ENCODE measurements at regions not wholly inside any gene's neighbourhood (a gene's known extent, or its start where the extent isn't known, plus 50 kb on each side); places are given as distances from the start of the nearest gene placed in this dataset.
"Not testable (repeated sequence)": the region's sequence is repeated elsewhere in the genome, so short reads cannot be mapped to it uniquely, and the experiment has no call there.

- not testable (repeated sequence) for DNase-seq (ENCODE audit: low spot score)
Observed at GRCh38 chr2:201946746-201947145, 86.9 kb upstream of the FZD7 start.

GRCh38 chr2:201947287-201947686, 86.4 kb upstream of the FZD7 start:
- DNase-seq (ENCODE audit: low spot score), result no peak

- DNase-seq (ENCODE audit: low spot score), result no peak
Observed at GRCh38 chr2:201949181-201949926, 84.3 kb upstream of the FZD7 start.

- DNase-seq (ENCODE audit: low spot score), result no peak
Observed at GRCh38 chr2:201949927-201950246, 83.8 kb upstream of the FZD7 start.

GRCh38 chr2:201950606-201951005, 83.0 kb upstream of the FZD7 start:
- no peak for DNase-seq (ENCODE audit: low spot score)

GRCh38 chr2:201952187-201952586, 81.5 kb upstream of the FZD7 start:
- no peak for DNase-seq (ENCODE audit: low spot score)

GRCh38 chr2:201953396-201953795, 80.3 kb upstream of the FZD7 start:
- DNase-seq (ENCODE audit: low spot score), result no peak

GRCh38 chr2:201953880-201954279, 79.8 kb upstream of the FZD7 start:
- DNase-seq (ENCODE audit: low spot score), result no peak

- no peak for DNase-seq (ENCODE audit: low spot score)
Observed at GRCh38 chr2:201955231-201955630, 78.4 kb upstream of the FZD7 start.

- no peak for DNase-seq (ENCODE audit: low spot score)
Observed at GRCh38 chr2:201955702-201956141, 77.9 kb upstream of the FZD7 start.

- no peak for DNase-seq (ENCODE audit: low spot score)
Observed at GRCh38 chr2:201956361-201956760, 77.3 kb upstream of the FZD7 start.

- no peak for DNase-seq (ENCODE audit: low spot score)
Observed at GRCh38 chr2:201957091-201957490, 76.6 kb upstream of the FZD7 start.

GRCh38 chr2:201959198-201959597, 74.5 kb upstream of the FZD7 start:
- DNase-seq (ENCODE audit: low spot score), result no peak

- no peak for DNase-seq (ENCODE audit: low spot score)
Observed at GRCh38 chr2:201959626-201960025, 74.0 kb upstream of the FZD7 start.

- no peak for DNase-seq (ENCODE audit: low spot score)
Observed at GRCh38 chr2:201960305-201960704, 73.3 kb upstream of the FZD7 start.

GRCh38 chr2:201961401-201961800, 72.3 kb upstream of the FZD7 start:
- no peak for DNase-seq (ENCODE audit: low spot score)

- DNase-seq (ENCODE audit: low spot score), result no peak
Observed at GRCh38 chr2:201962774-201963562, 70.7 kb upstream of the FZD7 start.

- DNase-seq (ENCODE audit: low spot score), result no peak
Observed at GRCh38 chr2:201964011-201964410, 69.6 kb upstream of the FZD7 start.

- DNase-seq (ENCODE audit: low spot score), result peak; percentile 18
Observed at GRCh38 chr2:201964631-201965206, 68.9 kb upstream of the FZD7 start.

- DNase-seq (ENCODE audit: low spot score), result no peak
Observed at GRCh38 chr2:201965550-201965949, 68.1 kb upstream of the FZD7 start.

GRCh38 chr2:201966691-201967438, 66.8 kb upstream of the FZD7 start:
- no peak for DNase-seq (ENCODE audit: low spot score)

GRCh38 chr2:201968050-201968449, 65.6 kb upstream of the FZD7 start:
- DNase-seq (ENCODE audit: low spot score), result no peak

- DNase-seq (ENCODE audit: low spot score), result no peak
Observed at GRCh38 chr2:201968476-201968875, 65.2 kb upstream of the FZD7 start.

All from CD4-positive, alpha-beta T cell treated with Interleukin-15 for 4 hours (primary cell).